ENCODE measurements at regions not wholly inside any gene's neighbourhood (a gene's known extent, or its start where the extent isn't known, plus 50 kb on each side); places are given as distances from the start of the nearest gene placed in this dataset.

DNA sequence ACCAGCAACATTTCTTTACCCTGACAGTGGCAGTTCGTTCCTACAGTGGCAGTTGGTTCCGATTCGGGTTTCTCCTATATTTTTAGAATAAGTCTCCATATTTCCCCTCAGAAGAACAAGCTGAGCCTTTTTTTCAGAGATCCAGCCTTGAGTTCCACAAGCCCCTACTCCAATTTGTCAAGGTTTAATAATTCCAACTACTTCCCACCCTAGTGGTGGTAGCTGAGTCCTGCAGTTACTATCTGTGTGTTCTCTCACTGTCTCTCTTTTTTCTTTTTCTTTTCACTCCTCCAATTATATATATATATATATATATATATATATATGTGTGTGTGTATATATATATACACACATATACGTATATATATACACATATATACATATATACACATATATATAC, 1347.3 kb downstream of the PCDH9 start:
- no peak for DNase-seq (ENCODE audit: low read depth in 1 of 2, low spot score in 1 of 2)
- no peak overlapping the region for H3K27ac ChIP-seq
- H3K4me3 ChIP-seq: no peak overlapping the region
- TF ChIP-seq, protein P1, sequence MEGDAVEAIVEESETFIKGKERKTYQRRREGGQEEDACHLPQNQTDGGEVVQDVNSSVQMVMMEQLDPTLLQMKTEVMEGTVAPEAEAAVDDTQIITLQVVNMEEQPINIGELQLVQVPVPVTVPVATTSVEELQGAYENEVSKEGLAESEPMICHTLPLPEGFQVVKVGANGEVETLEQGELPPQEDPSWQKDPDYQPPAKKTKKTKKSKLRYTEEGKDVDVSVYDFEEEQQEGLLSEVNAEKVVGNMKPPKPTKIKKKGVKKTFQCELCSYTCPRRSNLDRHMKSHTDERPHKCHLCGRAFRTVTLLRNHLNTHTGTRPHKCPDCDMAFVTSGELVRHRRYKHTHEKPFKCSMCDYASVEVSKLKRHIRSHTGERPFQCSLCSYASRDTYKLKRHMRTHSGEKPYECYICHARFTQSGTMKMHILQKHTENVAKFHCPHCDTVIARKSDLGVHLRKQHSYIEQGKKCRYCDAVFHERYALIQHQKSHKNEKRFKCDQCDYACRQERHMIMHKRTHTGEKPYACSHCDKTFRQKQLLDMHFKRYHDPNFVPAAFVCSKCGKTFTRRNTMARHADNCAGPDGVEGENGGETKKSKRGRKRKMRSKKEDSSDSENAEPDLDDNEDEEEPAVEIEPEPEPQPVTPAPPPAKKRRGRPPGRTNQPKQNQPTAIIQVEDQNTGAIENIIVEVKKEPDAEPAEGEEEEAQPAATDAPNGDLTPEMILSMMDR (IDR thresholded peaks at IDR 0.05; ENCODE audit: low read depth, low read length): peak; percentile 10
- H3K36me3 ChIP-seq: no peaks in the 10 kb centered on the region
- no peaks in the 10 kb centered on the region for H3K4me1 ChIP-seq (ENCODE audit: low read depth)
- H3K9me3 ChIP-seq (ENCODE audit: low read depth): no peaks in the 10 kb centered on the region
- H3K27me3 ChIP-seq: no peaks in the 10 kb centered on the region

DNA sequence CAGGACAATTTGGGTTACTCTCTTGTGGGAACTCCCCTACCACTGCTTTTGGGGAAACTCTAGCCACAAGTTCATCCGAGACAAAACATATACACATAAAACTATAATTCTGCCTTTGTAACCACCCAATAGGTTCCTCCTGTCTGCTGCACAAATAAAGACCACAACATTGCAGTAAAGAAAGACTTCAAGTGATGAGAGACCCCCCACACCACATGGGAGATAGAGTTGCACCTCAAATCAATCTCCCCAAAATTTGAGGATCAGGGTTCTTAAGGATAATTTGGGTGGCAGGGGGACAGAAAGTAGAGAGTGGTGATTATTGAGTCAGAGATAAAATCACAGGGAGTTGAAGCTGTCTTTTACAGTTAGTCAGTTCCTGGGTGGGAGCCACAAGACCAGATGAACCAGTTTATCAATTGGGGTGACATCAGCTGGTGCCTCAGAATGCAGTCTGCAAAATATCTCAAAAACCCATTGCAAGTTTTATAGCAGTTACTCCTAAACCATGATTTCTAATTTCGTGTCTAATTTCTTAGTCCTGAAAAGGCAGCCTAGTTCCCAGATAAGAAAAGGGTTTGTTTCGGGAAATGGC, 1348.5 kb downstream of the PCDH9 start:
- Histone ChIP-seq H3K27ac (no peak overlapping the region), H3K27me3 (no peaks in the 10 kb centered on the region), H3K36me3 (no peaks in the 10 kb centered on the region), H3K4me1 (ENCODE audit: low read depth) (no peaks in the 10 kb centered on the region), H3K4me3 (no peak overlapping the region), H3K9me3 (ENCODE audit: low read depth) (no peaks in the 10 kb centered on the region)
- TF ChIP-seq, protein P1 (IDR thresholded peaks at IDR 0.05; ENCODE audit: low read depth, low read length): no peak
- DNase-seq (ENCODE audit: low read depth in 1 of 2, low spot score in 1 of 2): no peak

DNA sequence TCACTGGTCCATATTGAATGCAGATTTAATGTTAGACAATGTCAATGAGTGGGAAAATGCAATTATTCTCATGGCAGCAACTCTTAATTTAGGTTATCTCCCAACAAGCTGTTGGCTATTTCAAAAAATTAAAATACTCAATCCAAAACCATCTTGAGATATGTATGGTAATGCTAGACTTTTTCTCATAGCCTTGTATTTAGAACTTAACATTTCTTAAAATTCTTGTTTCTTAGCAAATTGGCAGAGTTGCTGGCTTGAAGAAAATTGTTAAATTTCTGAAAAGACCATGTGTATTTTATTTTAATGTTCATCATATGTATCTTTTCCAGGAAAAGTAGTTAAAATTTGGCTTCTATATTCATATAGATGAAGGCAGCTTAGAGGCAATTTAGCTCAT, 1355.1 kb downstream of the PCDH9 start:
- H3K27me3 ChIP-seq: no peaks in the 10 kb centered on the region
- no peak for DNase-seq (ENCODE audit: low read depth in 1 of 2, low spot score in 1 of 2)
- no peaks in the 10 kb centered on the region for H3K4me1 ChIP-seq (ENCODE audit: low read depth)
- H3K27ac ChIP-seq: no peak overlapping the region
- no peaks in the 10 kb centered on the region for H3K36me3 ChIP-seq
- no peaks in the 10 kb centered on the region for H3K9me3 ChIP-seq (ENCODE audit: low read depth)
- no peak overlapping the region for H3K4me3 ChIP-seq
- TF ChIP-seq, protein P1 (IDR thresholded peaks at IDR 0.05; ENCODE audit: low read depth, low read length): no peak

DNA sequence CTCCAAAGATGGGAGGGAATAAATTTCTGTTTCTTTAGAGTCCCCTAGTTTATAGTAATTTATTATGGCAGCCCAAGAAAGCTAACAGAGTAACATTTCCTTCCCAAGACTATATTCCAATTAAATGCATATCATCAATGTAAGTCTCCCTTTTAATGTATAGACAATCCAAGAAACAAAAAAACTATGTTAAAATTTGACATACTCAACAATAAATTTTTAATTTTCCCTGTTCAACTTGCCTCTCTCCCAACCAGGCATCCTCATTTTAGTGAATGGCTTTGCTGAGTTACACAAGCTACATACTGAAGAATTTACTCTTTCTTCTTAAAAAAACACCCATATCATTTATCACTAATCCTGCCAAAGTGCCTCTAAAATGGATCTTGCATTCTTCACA, 1357.7 kb downstream of the PCDH9 start:
- TF ChIP-seq, protein P1 (IDR thresholded peaks at IDR 0.05; ENCODE audit: low read depth, low read length): no peak
- DNase-seq (ENCODE audit: low read depth in 1 of 2, low spot score in 1 of 2): no peak
- Histone ChIP-seq H3K9me3 (ENCODE audit: low read depth) (no peaks in the 10 kb centered on the region), H3K36me3 (no peaks in the 10 kb centered on the region), H3K4me1 (ENCODE audit: low read depth) (no peaks in the 10 kb centered on the region), H3K27ac (no peak overlapping the region), H3K4me3 (no peak overlapping the region), H3K27me3 (no peaks in the 10 kb centered on the region)

DNA sequence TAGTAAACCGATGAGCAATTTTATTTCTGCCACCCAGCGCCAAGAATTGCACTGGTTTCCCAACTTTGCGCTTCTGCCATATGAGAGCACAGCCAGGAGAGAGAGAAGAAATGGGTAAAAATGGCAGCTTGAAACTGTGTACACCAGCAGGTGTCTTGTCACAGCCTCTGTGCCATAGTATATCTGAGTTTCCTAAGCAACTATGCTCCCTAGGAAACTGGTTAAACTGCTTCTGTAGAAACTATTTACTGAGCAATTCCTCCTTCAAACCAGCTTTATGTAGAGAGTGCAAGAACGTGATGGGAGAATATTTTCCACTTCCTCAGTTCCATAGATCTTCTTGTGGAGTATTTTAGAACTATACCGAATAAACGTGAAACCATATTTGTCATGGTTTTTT, 1361.3 kb downstream of the PCDH9 start:
- Histone ChIP-seq H3K27me3 (no peaks in the 10 kb centered on the region), H3K4me1 (ENCODE audit: low read depth) (no peaks in the 10 kb centered on the region), H3K4me3 (no peak overlapping the region), H3K36me3 (no peaks in the 10 kb centered on the region), H3K9me3 (ENCODE audit: low read depth) (no peaks in the 10 kb centered on the region), H3K27ac (no peak overlapping the region)
- no peak for DNase-seq (ENCODE audit: low read depth in 1 of 2, low spot score in 1 of 2)
- TF ChIP-seq, protein P1 (IDR thresholded peaks at IDR 0.05; ENCODE audit: low read depth, low read length): no peak

DNA sequence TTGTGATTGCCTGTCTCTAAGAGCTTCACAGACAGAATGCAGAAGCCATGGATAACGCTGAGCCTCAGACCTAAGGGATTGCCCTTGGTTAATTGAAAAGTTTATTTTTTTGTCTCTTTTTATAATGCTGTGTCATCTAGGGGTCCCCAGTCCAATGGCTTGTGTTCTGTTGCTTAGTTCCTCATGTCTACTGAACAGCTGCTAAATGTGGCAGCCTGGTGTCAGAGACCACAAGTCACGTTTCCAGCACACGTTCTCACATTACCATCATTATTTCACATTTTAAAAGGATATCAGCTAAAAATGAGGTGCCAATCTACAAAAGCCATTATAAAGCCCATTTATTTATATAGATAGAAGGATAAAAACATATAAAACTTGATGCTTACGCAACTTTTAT, 1362.0 kb downstream of the PCDH9 start:
- H3K4me3 ChIP-seq: no peak overlapping the region
- H3K9me3 ChIP-seq (ENCODE audit: low read depth): no peaks in the 10 kb centered on the region
- no peaks in the 10 kb centered on the region for H3K36me3 ChIP-seq
- TF ChIP-seq, protein P1 (IDR thresholded peaks at IDR 0.05; ENCODE audit: low read depth, low read length): no peak
- H3K27ac ChIP-seq: no peak overlapping the region
- H3K4me1 ChIP-seq (ENCODE audit: low read depth): no peaks in the 10 kb centered on the region
- H3K27me3 ChIP-seq: no peaks in the 10 kb centered on the region
- no peak for DNase-seq (ENCODE audit: low read depth in 1 of 2, low spot score in 1 of 2)
